ENCODE measurements at regions not wholly inside any gene's neighbourhood (a gene's known extent, or its start where the extent isn't known, plus 50 kb on each side); places are given as distances from the start of the nearest gene placed in this dataset.
"Not testable (repeated sequence)": the region's sequence is repeated elsewhere in the genome, so short reads cannot be mapped to it uniquely, and the experiment has no call there.

DNA sequence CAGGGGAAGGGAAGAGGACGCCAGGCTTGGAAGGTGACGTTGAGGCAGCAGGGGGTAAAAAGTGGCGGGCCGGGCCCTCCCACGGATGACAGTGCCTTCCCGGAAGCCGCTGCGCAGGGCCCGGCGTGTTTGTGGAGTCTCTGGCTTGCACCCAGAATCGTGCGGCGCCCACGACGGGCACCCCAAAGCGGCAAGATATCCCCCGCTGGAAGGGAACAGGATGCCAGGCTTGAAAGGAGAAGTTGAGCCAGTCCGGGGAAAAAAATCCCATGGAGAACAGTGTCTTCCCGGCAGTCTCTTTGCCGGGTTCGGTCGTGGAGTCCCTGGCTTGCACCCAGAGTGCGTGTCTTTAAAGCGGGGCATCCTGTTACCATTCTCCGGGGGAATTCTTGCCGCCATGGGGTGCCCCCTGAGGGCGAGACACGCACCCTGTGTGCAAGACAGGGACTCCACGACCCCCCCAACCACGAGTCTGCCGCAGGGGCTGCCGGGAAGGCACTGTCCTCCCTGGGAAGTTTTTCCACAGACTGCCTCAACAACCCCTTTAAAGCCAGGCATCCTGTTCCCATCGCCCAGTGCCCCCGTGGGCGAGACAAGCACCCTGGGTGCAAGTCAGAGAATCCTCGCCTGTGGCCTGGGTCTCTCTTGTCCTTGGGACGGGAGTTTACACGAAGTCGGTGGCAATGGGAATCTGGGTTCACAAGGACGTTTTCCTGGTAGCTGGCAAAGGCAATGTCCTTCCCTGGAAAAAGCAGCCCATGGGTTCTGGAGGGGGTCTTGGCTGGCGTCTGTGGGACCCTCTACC, 156.1 kb upstream of the ALG10B start:
- no peak for DNase-seq

DNA sequence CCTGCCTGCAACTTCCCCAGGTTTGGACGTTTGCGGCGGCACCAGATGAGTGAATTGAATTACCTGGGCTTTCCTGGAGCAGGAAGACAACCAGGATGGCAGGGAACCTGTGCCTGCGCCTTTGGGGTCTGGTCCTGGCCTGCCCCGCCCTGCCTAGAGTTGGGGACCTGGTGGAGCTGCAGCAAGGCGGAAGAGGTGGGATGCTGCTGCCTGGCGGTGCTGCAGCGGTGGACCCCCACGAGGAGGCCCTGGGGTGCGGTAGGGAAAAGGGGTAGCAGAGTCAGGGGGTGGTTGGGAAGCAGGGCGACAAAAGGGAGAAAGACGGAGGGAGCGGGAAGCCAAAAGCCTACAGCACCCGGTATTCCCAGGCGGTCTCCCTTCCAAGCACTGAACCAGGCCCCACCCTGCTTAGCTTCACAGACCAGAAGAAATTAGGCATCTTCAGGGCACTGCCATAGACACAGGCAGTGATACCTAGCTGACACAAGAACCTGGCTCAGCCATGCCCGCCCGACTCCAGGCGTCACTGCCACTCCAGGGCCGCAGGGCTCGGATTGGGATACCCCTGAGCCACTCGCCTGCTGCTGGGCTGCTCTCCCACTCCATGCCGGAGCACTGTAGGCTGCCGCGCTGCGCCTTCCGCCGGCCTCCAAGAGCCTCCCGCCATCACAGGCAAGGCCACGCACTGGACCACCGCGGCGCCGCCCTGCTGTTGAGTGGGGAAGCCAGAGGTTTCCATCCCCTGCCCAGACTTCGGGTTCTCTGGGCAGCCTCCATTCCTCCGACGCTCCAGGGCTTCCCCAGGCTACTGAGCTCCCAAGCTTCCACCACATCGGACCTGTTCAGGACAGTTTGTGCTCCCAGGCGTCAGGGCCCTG, 155.2 kb upstream of the ALG10B start:
- DNase-seq, result no peak

DNA sequence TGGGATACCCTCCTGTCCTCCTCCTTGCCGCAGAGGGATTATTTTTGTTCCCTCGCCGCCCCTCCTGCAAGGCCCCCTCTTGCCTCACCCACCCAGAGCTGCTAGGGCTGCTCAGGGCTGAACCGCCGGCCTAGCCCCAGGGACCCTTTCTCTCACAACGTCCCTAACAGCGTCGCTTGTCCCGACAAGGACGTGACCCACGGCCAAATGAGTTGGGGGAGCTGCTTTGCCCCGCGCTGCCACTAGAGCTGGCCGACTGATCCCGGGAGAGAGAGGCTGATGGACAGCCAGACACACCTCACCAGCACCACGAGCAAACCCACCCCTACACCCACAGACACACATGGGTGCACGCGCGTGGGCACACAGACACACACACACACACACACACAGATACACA, 154.6 kb upstream of the ALG10B start:
- no peak for DNase-seq

DNA sequence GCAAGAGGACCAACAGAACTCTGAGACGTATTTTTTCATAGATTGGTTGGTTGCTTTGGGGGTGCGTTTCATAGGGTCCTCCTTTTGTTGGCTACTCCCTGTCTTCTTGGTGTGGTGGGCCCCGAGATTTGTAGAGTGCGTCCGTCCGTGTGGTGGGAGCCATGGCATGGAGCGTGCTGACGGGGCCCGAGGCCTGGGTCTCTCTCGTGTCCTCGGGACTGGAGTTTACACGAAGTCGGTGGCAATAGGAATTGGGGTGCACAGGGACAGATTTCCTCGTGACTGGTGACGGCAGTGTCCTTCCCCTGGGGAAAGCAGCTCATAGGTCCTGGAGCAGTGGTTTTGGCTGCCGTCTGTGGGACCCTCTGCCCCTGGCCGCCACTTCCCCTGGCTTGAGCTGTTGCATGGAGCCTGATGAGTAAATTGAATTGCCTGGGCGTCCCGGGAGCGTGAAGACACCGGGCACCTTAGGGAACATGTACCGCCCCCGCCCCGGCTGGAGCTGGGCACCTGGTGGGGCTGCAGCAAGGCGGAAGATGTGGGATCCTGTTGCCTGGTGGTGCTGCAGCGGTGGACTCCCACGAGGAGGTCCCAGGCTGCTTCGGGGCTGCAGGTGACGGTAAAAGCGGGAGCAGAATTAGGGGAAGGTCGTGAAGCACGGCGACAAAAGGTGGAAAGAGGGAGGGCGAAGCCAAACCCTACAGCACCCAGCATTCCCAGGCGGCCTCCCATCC, 153.7 kb upstream of the ALG10B start:
- no peak for DNase-seq

DNA sequence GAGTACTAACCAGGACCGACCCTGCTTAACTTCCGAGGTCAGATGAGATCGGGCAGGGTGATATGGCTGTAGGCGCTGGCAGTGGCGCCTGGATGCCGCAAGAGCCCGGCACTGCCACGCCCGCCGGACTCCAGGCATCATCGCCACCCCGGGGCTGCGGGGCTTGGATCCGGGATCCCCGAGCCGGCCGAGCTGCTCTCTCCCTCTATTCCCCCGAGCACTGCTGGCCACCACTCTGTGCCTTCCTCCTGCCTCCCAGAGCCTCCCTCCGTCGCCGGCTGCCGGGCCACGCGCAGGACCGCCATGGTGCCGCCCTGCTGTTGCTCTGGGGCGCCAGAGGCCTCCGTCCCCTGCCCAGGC, 153.2 kb upstream of the ALG10B start:
- no peak for DNase-seq

DNA sequence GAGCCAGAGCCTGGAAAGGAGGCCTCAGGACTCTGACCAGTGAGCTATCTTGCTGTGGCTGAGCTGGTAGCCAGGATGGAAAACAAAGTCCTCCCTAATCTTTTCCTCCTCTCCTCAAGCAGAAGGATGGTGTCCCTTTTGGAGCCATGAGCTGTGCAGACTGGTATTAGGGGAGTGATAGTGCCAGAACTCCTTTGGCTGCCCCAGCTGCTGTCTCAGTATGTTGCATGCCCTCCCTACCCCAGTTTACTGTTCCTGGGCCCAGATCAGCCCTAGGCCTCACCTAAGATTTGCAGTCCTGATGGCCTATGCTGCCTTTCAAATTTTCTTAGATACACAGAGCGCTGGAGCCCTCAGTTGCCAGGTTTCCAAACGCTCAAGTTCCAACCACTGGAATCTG, 150.3 kb upstream of the ALG10B start:
- DNase-seq, result no peak

DNA sequence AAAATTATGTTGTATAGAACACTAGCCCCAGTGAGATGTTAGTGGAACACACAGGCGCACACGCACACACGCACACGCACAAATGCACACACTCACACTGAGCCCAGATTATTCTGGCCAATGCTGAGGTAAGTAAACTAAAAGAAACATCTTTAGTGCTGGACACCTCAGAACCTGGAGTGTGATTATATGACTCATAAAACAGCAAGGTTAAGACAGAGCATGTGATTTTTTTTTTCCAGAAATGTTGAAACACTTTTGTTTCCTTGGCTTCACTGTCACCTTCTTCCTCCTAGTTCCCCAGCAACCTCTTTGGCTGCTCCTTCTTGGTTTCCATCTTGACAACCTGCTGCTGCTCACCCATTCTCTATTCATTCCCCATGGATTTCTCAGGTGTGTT, 141.0 kb upstream of the ALG10B start:
- no peak for DNase-seq

DNA sequence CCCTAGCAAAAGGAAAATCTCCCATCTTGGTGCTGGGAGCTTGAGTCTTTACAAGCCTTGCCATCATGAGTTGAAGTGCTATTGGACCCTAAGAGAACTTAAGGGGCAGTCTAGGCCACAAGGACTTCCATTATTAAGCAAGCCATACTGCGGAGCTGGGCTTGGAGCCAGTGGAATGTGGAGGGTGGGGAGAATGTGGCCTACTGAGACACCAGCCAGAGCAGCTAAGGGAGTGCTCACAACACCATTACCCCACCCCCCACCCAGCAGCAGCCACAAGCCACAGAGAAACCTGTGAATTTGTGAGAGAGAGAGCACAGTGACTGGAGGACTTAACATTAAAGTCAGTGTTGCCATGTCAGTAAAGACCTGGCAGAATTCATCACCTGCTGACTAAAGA, 133.0 kb upstream of the ALG10B start:
- not testable (repeated sequence) for DNase-seq

DNA sequence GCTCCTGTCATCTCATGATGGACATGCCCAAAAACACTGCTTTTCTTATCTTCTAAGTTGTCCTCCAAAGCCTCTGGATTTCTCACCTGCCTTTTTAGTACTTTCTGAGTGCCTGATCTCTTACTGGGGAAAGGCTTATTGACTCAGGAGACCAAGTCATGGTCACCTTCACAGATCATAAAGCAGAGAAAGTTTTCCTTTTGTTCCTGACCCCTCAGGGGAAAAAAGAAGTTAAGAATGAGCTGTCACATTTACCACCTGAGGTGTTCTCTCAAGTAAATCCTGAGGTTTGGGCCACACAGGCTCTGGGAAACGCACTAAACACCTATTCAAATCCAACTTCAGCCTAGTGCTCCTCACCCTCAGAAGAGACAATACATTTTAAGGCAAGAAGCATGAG, 119.3 kb upstream of the ALG10B start:
- DNase-seq, result not testable (repeated sequence)

DNA sequence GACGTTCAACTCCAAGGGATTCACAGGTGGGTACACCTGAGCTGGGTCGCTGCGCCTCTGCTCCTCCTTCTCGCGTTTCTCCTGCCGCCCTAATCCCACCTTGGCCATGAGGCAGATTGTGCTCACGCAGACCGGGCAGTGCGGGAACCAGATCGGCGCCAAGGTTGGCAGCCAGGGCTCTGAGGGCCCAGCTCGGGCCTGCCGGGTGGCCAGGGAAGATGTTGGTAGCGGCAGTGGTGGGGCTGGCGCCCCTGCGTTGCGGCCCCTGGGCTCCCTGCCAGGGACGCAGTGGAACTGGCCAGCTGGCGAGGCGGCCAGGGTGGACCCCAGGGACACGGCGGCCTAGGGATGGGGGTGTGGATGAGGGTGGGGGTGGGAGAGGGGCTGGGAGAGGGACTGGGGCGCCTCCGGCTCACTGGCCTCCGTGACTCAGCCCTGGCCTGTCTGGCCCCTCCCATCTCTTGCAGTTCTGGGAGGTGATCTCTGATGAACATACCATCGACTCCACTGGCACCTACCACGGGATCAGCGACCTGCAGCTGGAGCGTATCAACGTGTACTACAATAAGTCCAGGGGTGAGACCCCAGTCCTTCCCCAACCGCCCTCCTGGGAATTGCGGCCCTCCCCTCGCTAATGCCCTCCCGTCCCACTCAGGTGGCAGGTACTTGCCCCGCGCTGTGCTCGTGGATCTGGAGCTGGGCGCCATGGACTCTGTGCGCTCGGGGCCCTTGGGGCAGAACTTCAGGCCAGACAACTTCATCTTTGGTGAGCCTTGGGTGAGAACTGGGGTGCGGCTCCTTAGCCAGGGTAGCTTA, 114.9 kb upstream of the ALG10B start:
- no peak for DNase-seq

DNA sequence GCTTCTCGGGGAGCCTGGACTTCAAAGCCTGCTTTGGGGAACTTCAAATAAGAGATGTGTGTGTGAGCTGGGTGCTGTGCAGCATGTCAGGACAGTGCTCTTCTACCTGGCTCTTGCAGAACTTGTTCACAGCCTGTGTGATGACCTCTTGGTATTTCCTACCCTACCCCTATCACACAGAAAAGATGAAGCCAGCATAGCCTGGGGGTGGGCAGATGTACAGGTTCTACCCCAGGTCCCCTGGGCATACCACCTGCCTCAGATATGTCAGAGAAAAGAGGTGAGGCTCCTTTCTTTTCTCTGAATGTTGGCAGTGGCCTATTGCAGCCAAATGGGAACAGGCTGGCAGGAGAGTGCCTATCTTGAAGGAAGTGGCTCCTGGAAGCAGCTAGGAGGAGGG, 111.7 kb upstream of the ALG10B start:
- no peak for DNase-seq

DNA sequence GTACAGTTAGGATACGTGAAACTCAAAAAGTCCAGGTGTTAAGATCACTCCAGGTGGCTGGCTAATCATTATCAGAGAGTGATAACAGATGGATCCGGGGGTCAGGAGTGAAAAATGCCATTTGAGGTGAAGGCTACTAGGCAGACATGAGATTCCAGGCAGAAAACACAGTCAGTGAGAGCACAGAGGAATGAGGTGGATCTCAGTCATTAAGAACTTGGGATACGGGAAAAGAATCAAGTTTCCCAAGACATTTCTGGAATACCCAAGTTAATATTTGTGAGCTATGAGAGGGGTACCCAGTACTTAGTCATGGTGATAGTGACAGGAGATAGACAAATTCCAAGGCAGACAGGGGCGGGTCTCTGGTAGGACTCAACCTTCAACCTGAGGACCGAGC, 94.6 kb upstream of the ALG10B start:
- no peak for DNase-seq

DNA sequence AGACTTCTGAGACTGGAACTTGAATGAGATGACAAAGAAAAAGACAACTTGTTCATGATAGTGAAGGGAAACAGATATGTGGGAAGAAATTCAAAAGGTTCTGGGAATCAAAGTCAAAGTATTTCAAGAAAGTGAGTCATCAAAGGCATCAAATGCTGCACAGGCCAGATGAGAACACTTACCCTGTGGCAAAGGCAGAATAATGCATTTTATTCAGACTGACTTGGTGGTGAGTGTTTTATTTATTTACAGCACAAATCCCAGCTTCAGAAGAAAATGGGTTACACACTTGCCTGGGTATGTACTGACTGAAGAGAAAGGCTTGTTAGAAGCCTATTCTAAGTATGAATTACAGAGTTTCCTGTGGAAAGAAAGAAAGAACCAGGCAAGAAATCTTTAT, 78.2 kb upstream of the ALG10B start:
- DNase-seq, result not testable (repeated sequence)

DNA sequence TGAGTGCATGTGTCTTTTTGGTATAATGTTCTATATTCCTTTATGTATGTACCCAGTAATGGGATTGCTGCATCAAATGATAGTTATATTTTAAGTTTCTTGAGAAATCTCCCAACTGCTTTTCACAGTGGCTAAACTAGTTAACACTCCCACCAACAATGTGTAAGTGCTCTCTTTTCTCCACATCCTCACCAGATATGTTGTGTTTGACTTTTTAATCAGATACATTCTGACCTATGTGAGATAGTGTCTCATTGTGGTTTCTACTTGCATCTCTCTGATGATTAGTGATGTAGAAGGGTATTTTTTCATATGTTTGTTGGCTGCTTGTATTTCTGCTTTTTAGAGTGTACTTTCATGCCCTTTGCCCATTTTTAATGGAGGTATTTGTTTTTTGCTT, 62.8 kb upstream of the ALG10B start:
- no peak for DNase-seq

DNA sequence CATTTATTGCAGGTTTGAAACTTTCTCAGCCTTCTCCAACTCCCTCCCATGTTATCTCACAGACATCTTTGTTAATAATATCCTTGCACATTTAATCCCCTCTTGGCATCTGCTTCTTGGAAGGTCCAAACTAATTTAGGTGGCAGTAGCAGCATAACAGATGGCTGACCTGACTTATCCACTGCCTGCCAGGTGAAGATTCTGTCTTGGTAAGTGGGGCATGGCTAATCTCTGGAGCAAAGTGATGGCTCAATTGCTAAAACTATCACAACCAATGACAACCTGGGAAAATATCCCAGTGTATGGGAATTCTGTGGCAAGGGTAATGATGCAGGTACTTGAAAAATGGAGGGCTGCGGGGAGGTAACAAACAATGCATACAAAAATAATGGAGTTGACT, 58.2 kb upstream of the ALG10B start:
- DNase-seq, result no peak

Data from inflammatory macrophage treated with lipopolysaccharide for 4 hours (primary cell).